COLO668 (cell line): ENCODE measurements at regions not wholly inside any gene's neighbourhood (a gene's known extent, or its start where the extent isn't known, plus 50 kb on each side); places are given as distances from the start of the nearest gene placed in this dataset.

Source experiments
- DNase-seq: peaks from one replicate; lab custom pipeline; 2025; ENCODE audit not compliant: unreplicated experiment; lab: John Stamatoyannopoulos, UW

DNA sequence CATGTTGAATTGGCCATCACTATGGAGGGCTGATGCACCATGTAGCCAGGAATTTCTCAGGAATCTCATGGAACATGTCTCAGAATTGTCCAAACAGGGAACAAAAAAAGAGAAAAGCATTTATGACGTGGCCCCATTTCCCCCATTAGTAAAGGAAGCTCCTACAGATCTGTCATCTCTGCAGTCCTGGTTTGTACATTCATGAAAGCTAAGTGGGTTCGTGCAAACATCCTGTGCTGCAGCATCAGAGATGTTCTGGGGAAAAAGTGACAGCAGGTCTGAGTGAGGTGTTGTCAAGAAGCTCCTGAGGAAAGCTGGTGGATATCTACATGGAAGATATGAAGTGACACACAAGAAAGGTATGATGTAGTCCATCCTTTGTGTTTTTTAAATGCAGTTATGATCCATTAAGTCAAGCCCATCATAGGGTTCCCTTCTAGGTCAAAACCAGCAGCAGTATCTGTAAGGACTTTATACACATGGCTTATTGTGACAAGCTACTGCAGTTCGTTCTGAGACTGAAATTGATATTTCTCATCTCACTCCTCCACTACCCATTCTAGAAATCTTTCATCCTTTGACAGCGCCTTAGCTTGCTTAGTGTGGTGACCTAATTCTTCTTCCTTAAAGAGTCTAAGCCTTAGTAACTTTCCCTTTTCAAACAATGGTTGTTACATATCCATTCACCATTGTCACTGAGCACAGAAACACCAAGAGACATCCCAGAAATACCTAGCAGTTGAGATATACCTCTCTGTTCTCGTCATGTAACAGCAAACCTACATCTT is 200.0 kb upstream of the TCF21 start:
- no peak for DNase-seq

DNA sequence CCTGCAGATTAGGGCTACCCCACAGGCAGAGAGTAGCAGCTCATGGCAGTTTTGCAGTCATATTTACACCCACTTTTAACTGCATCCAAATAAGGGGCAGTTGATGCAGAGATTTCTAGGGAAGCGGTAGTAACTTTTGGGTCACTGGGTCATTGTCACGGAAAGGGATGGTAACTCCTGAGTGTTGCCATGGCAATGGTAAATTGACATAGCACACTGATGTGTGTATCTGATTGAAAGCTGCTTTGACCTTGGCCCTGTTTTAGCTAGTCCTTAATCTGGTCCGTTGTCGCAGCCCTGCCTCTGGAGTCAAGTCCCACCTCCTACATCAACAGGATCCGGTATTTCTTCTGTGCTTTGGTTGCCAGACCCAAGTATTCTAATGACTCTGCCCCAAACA is 199.1 kb upstream of the TCF21 start:
- no peak for DNase-seq

DNA sequence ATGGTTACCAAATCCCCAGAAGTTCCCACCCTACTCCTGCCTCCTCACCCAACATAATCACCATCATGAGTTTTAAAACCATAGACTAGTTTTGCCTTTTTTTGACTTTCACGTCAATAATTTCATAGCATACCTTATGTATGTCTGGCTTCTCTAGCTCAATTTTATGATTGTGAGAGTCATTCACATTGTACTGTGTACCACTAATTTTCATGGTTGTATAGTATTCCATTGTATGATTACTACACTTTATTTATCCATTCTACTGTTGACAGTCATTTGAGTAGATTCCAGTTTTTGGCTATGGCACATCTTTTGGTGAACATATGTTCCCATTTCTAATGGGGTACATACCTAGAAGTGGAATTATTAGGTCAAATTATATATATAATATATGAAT is 195.3 kb upstream of the TCF21 start:
- no peak for DNase-seq

DNA sequence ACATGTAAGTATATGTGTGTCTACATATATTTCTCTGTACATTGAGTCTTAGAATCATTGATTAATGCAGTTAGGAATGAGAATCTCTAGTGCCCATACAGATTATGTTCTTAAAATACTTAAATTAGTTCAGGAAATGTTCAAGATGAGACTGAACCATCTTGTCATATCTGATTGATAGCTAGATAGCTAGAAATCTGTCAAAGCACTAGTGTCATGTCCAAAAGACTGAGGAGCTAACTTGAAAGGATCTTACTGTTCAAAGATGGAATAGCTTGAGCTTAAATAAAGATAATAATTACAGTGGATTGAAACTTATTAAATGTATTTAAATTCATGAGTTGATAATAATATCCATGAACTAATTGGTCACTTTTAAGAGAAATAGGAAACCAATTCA is 191.7 kb upstream of the TCF21 start:
- DNase-seq, result no peak

DNA sequence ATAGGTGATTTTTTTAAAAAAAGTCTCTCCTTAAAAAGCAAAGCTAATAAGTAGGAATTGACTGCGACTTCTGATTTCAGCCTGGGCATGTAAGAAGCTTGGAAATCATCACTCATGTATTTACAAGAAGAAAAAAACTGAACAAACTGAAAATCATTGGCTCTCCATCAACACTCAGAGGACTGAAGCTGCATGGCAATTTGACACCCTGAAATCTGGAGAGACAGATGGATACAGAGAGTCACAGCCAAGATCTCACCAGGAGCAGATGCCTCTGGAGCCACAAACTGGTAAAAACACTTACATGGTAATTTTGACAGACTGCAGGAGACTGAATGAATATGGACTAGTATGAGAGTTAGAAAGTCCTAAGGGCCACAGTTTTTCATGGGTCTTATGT is 191.2 kb upstream of the TCF21 start:
- no peak for DNase-seq

DNA sequence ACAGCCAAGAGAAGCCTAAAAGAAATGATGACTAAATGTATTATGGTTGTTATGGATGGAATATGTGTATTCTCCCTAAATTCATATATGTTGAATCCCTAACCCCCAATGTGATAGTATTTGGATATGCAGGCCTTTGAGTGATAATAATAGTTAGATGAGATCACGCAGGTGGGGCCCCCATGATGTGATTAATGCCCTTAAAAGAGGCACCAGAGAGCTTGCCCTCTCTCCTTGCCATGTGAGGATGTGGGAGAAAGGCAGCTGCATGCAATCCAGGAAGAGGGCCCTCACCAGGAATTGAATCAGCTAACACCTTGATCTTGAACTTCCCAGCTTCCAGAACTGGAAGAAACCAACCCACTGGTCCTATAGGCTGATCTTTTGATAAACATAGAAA is 190.6 kb upstream of the TCF21 start:
- DNase-seq, result no peak

DNA sequence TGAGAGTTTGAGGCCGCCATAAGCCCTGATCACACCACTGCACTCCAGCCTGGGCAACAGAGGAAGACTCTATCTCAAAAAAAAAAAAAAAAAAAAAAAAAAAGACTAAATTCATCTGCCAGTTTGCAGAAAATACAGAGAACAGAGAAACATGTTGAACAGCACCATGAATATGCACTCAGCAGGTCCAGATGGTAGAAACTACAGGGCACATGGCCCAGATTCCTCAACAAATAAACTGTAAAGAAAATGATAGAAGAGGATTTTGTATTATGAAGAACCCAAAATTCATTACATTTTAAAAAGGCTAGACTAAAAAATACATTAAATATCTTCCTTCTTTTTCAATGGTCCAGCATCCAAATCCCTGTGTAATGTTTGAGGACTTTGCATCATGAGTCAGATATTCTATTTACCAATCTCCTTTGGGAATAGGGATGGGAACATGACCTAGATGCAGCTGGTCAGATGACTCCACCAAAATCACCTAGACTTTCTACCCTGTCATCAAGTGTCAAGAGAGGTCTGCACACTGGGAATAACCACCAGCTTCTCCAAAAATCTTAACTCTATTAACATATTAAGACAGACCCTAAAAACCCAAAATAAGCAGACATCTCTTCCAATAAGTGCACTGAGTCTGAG is 189.1 kb upstream of the TCF21 start:
- DNase-seq, result no peak

DNA sequence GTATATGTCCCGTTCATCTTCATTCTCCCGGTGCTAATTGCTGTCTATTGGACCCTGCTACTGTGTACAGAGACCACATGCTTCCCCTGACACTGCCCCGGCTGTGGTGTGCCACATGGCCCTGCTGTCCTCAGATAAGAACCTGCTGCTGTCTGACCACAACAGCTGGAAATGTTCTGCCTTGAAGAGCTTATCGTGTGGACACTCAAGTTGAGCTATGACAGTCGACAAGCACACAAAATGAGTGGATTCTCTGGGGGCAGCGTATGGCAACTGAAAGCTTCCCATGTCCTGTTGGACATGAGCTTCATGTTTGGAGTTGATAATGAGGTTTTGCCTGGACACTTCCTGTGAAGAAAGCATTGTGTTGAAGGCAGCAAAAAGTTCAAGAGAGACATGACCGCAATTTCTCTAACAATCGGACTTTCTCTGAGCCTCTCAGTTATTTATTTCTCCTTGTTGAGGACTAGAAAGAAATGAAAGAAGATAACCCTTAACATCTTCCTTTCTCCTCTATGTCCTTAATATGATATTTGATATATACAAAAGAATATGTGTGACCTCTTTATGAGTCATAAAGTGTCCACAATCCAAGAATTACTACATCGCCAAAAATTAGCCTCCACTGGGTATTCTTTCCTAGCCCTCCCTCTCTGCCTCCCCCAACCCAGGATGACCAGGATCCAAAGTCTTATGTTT is 187.1 kb upstream of the TCF21 start:
- no peak for DNase-seq

DNA sequence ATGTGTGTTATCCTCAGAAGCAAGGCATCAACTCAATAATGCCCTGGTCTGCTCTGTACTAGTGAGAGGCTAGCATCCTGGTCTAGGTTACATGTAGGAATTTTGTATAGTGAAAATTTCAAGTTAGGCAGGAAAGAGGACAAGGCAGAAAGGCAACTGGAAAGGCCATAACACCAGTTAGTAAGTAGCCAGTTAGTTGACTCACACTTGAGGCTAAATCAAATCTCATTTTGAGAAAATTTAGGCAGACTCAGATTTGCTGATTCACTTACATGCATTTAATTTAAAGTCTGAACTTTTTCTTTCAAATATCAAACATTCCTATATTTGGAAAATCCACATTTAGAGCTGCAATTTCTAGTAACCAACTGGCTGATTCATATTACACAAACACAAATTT is 184.5 kb upstream of the TCF21 start:
- DNase-seq, result no peak

DNA sequence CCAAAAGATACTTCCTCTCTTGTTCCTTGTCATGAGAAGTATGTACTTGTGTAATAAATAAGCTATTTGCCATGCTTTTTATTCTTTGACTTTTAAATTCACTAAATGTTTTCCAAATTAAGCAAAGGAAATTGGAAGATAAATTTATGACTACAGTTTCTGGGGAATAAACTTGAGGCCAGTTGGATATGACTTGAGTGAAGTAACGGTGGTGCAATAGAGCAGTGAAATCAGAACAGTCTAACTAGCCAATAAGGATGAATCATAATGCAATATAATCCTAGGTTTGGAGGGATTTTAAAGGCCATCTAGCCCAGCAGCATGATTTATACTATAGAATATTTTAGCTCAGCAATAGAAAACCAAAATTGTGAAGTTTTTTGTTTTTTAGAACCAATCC is 183.8 kb upstream of the TCF21 start:
- no peak for DNase-seq

DNA sequence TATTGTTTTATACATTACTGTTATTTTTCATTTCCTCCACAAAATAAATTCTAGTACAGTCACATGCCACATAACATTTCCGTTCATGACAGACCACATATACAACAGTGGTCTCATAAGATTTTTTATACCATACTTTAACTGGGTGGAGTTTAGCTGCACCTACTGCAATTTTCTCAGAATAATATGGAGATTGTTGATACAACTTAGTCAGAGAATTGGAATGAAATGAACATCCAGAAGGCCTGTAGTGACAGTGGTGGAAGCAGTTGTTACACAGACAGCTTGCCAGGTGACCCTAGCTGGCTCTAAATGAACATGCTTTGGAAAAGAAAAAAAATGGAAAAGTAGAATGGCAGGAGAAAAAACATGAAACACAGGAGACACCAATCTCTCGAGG is 183.2 kb upstream of the TCF21 start:
- no peak for DNase-seq

DNA sequence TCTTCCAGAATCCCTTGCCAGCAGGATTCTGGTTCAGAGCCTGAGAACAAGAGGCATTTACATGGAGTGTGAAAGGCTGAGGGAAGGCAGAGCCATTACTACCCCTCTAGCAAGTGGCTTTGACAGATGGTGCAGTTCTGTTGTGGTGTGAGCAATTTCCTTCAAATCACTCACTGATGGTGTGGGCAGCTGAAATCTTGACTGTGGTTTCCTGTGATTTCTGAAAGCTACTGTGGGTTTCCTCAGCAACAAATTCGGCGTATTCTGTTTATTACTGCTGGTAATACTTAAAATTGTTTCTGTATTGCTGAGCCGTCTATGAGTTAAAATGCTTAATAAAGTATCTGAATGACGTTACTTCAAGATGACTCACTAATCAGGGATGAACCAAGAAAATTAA is 181.5 kb upstream of the TCF21 start:
- no peak for DNase-seq

DNA sequence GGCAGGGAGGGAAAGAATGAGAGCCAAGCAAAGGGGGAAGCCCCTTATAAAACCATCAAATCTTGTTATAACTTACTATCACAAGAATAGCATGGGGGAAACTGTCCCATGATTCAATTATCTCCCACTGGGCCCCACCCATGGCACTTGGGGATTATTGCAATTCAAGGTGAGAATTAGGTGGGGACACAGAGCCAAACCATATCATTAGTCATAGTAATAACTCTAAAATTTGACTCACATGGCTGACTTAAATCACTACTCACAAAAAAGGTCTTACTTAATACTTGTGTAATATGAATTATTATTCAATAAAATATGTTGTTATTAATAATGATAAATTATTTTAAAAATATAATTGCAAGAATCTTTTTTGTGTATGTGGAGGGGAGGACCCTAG is 178.1 kb upstream of the TCF21 start:
- DNase-seq, result no peak

DNA sequence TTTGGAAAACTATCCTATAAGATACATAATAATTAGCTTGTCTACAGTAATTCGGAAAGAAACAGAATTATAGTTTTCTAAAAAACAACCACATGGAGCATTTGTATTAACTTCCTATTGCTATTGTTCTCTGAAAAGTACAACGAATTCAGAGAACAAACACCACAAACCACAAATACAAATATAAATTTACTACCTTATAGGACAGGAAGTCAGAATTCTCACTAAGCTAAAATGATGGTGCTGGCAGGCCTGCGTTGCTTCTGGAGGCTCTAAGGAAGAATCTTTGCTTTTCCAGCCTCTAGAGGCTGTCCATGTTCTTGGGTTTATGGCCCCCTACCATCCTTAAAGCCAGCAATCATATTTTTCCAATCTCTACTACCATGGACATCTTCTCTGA is 173.6 kb upstream of the TCF21 start:
- no peak for DNase-seq

DNA sequence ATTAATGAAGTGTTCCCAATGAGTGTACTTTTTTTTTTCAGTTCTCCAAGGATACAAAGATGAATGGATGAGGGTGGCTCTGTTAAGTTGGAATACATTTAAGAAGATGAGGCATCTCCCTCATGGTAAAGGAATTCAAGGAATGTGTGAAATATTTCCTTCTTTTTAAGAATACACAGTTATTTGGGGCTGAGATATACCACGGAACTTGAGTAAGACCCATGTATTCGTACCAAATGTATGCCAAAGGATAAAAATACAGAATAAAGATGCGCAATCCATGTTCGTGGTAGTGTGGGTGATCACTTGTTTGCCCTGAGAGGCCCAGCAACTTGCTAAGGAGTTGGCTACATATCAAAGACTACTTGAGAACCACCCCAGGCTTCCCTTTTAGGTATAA is 164.2 kb upstream of the TCF21 start:
- no peak for DNase-seq

DNA sequence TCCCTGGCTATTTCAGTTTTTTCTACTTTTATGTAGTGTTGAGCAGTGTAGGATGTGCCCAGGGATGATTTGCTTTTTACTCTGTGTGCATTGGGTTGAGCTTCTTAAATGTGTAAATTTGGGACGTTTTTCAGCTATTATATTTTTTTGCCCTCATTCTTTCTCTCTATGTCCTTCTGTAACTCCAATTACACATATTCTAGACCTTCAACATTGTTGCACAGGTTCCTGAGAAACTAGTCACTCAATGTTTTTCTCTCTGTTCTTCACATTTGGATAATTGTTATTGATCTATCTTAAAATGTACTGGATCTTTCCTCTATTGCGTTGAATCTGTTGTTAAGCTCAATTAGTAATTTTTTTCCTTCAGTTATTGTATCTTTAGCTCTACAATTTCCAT is 162.7 kb upstream of the TCF21 start:
- DNase-seq, result no peak

DNA sequence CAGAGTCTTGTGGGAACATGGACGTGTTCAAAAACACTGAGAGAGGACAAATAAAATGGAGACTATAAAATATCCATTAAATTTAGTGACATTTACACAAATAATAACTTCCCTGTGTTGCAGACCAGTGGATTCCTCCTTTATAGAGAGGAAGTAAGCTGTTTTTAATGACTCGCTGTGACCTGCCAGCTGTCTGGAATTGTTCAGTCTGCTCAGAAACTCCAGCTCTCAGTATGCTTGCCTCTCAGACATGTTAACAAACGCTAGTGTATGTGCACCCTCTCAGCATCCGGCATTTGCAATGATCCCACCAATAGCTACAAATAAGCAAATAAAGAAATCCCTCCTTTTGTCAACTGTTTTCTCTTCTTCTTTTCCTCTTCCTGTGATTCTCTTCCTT is 158.0 kb upstream of the TCF21 start:
- no peak for DNase-seq

DNA sequence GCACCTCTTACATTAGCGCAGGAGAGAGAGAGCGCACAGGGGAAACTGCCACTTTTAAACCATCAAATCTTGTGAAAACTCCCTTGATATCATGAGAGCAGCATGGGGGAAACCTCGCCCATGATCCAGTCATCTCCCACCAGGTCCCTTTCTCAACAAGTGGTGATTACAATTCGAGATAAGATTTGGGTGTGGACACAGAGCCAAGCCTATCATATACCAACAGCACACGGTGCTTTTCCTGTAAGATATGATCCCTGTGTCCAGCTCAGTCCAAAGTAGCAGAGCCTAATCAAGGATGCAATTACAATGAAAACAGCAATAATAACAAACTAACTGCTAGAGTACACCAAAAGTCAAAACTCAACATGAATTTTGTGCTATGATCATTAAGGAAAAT is 148.7 kb upstream of the TCF21 start:
- no peak for DNase-seq

DNA sequence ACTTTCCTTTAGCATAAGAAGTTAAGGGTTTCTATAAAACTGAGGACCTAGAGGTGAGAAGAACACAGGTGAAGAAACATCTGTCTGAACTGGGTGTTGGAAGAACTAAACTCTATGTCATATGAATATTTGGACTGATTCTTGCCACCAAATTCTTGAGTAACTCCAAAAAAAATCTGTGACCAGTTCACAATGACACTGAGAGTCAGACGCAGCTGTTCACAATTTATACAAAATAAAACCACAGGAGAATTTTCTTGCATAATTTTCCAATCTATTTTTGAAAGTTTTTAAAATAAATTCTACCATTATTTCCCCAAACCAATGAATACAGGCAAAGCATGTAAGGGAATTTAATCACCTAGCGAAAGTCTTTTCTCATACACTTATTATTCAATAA is 148.1 kb upstream of the TCF21 start:
- DNase-seq, result no peak

DNA sequence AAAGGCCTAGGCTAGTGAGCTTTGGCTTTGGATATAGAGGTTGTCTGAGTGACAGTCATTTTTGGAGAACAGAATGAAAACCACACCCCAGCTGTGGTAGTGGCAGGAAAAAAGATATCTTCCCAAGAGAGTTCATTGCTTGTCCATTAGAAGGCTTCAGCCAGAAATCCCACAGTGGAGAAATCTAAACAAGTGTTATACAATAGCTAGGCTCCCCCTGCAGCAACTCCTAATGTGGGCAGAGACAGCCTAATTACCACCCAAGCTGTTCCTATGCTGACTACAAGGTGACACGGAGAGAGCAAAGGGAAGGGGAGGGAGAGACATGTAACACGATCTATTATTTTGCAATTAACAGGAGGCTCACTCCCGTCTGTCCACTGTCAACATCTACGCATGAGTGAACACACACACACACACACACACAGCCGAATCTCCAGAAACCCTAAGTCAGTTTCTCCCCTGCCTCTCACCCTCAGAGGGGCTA is 147.5 kb upstream of the TCF21 start:
- peak; percentile 50 for DNase-seq

DNA sequence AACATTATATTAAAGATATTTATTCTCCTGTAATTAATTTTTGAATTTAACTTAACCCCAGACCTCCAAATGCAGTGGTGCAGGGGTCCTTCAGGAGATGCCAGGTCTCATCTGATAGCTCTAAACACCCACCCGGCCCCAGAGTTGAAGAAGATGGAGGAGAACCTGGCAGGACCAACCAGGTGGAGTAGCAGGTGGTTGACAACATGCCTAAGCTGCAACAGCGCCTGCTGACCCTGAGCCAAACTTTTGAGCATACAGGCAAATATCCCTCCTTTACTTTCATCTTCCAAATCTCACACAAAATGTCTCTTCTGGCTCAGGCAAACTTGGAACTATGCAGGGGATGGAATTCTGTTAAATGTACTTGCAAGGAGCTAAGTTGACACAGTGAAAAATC is 145.3 kb upstream of the TCF21 start:
- no peak for DNase-seq

DNA sequence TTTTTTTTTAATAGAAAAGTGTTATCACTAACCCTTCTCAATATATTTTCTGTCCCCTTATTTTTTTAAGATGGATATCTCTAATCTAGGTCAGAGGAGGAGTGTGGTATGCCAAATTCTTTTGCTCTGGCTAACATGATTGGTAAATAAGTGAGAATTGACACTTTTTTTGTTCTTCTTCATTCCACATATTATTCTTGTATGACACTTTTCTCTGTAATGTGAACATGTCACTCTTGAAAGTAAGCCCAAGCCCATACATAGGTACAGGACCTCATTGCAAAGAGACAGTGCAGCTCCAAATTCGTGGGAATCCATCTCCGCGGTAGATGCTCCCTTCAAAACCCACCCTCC is 142.5 kb upstream of the TCF21 start:
- no peak for DNase-seq
